ENCODE measurements at regions not wholly inside any gene's neighbourhood (a gene's known extent, or its start where the extent isn't known, plus 50 kb on each side); places are given as distances from the start of the nearest gene placed in this dataset.

DNA sequence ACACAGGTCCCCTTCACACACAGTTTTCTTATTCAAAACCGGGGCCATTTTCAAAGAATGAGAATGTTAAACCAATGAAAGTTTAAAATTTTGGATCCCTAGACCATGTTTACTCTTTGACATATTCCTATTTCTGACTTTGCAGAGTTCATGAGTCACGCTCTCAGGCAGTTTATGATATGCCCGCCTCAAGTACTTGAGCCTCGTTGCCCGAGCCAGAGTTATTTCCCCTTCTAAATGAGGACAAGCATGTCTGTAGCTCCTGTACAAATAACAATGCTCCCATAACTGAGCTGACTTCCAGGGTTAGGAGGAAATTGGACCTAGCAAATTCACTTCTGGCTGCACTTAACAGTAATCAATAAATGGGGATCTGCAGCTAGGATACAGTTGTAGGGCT lies 87.9 kb upstream of the PDE1C start:
- TF ChIP-seq, protein P1, sequence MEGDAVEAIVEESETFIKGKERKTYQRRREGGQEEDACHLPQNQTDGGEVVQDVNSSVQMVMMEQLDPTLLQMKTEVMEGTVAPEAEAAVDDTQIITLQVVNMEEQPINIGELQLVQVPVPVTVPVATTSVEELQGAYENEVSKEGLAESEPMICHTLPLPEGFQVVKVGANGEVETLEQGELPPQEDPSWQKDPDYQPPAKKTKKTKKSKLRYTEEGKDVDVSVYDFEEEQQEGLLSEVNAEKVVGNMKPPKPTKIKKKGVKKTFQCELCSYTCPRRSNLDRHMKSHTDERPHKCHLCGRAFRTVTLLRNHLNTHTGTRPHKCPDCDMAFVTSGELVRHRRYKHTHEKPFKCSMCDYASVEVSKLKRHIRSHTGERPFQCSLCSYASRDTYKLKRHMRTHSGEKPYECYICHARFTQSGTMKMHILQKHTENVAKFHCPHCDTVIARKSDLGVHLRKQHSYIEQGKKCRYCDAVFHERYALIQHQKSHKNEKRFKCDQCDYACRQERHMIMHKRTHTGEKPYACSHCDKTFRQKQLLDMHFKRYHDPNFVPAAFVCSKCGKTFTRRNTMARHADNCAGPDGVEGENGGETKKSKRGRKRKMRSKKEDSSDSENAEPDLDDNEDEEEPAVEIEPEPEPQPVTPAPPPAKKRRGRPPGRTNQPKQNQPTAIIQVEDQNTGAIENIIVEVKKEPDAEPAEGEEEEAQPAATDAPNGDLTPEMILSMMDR (IDR thresholded peaks at IDR 0.05; ENCODE audit: poor library complexity, severe bottlenecking): no peak
- TF ChIP-seq SMC3 (conservative IDR thresholded peaks at IDR 0.05; ENCODE audit: poor library complexity) (no peak), TAF1 (IDR thresholded peaks at IDR 0.05; ENCODE audit: low read depth) (no peak), POLR2AphosphoS5 (IDR thresholded peaks at IDR 0.05) (no peak), EP300 (conservative IDR thresholded peaks at IDR 0.05; ENCODE audit: poor library complexity, severe bottlenecking) (no peak), EZH2 (IDR thresholded peaks at IDR 0.05; ENCODE audit: borderline replicate concordance, insufficient read depth, low read length, poor library complexity, severe bottlenecking) (no peak), MXI1 (conservative IDR thresholded peaks at IDR 0.05; ENCODE audit: poor library complexity, severe bottlenecking) (no peak), RAD21 (conservative IDR thresholded peaks at IDR 0.05) (no peak)
- TF ChIP-seq, protein P2, sequence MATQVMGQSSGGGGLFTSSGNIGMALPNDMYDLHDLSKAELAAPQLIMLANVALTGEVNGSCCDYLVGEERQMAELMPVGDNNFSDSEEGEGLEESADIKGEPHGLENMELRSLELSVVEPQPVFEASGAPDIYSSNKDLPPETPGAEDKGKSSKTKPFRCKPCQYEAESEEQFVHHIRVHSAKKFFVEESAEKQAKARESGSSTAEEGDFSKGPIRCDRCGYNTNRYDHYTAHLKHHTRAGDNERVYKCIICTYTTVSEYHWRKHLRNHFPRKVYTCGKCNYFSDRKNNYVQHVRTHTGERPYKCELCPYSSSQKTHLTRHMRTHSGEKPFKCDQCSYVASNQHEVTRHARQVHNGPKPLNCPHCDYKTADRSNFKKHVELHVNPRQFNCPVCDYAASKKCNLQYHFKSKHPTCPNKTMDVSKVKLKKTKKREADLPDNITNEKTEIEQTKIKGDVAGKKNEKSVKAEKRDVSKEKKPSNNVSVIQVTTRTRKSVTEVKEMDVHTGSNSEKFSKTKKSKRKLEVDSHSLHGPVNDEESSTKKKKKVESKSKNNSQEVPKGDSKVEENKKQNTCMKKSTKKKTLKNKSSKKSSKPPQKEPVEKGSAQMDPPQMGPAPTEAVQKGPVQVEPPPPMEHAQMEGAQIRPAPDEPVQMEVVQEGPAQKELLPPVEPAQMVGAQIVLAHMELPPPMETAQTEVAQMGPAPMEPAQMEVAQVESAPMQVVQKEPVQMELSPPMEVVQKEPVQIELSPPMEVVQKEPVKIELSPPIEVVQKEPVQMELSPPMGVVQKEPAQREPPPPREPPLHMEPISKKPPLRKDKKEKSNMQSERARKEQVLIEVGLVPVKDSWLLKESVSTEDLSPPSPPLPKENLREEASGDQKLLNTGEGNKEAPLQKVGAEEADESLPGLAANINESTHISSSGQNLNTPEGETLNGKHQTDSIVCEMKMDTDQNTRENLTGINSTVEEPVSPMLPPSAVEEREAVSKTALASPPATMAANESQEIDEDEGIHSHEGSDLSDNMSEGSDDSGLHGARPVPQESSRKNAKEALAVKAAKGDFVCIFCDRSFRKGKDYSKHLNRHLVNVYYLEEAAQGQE (IDR thresholded peaks at IDR 0.05; ENCODE audit: borderline replicate concordance): no peak

Measured in neural cell (in vitro differentiated cells).